Colon (tissue), 2 donors: ENCODE measurements at regions not wholly inside any gene's neighbourhood (a gene's known extent, or its start where the extent isn't known, plus 50 kb on each side); places are given as distances from the start of the nearest gene placed in this dataset.

Experiments
- FAIRE-seq: peaks from 2 replicates; lab custom pipeline; 2012; peaks lifted over from hg19 to GRCh38; lab: Jason Lieb, UNC
- donor health status: control.
- donor health status: control.

DNA sequence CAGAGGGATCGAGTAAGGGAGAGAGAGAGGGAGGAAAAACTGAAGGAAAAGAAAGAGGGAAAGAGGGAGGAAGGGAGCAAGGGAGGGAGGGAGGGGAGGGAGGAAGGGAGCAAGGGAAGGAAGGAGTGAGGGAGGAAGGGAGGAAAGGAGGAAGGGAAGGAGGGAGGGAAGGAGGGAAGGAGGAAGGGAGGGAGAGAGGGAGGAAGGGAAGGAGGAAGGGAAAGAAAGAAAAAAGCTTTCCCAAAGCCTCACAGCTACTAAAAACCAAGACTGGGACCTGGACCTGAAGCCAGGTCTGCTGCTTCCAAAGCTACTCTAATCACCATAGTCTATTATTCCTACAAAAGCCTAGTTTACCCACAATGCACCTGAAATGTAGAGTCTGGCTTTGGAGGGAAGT lies 259.8 kb upstream of the WWC1 start:
- no peak for FAIRE-seq

DNA sequence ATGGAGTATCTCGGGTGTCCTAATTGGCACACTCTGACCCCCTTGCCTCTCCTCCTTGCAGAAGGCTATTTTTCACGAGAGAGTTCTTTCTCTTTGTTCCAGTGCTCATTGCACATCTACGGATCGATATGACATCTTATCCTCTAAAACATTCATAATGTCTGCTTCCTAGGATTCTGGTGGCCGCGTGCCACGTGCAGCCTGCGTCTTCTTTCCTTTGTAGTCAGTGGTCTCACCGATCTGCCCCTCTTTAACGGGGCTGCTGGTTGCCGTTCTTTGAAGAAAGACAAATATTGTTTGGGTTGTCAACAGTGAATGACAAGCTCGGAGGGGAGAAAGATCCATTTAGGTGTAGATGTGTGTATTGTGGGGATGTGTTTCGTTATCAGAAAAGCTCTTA lies 252.4 kb upstream of the WWC1 start:
- no peak for FAIRE-seq

DNA sequence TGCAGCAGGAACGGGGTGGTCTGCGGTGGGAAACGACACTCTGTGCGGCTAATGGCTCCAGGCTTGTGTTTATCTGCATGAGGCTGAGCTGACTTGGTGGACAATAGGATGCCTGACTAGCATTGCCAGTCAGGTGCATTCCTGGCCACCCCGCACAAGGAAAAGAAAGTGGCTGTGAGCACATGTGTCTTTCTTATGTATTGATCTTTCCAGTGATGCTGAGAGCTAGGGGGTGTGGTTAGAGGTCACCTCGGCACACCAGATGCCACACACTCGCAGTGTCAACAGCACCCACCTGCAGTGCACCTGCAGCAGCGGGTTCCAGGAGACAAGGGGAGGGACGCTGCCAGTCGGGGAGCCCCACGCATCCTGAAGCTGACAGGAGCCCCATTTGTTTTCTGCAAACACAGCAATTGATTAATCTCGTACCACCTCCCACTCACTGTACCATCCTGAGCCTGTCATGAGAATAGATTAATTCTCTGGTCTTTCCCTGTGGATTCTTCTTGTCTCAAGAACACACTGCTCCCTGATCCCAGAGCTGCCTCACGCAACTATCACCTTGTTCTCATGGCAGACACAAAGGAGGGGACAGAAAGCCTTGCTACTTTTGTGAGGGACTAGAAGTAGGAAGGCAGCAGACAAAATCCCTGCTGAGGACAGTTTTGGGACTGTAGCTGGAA lies 251.7 kb upstream of the WWC1 start:
- FAIRE-seq: no peak

DNA sequence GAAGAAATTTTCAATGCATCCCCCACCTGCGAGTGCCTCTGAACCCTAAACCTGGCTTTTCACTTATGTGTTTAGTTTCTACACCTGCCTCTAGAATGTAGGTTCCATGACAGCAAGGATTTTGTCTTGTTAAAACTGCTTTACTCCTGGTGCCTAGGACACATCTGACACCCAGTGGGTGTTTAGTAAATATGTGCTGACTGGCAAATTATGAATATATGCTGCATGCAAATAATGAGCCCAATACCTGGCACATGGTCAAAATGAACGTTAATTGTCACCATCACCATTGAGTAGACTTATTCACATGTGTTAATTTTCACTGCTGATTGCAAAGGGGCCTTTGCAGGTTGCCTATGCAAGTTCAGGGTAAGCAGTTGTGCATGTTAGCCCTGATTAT lies 249.9 kb upstream of the WWC1 start:
- no peak for FAIRE-seq

DNA sequence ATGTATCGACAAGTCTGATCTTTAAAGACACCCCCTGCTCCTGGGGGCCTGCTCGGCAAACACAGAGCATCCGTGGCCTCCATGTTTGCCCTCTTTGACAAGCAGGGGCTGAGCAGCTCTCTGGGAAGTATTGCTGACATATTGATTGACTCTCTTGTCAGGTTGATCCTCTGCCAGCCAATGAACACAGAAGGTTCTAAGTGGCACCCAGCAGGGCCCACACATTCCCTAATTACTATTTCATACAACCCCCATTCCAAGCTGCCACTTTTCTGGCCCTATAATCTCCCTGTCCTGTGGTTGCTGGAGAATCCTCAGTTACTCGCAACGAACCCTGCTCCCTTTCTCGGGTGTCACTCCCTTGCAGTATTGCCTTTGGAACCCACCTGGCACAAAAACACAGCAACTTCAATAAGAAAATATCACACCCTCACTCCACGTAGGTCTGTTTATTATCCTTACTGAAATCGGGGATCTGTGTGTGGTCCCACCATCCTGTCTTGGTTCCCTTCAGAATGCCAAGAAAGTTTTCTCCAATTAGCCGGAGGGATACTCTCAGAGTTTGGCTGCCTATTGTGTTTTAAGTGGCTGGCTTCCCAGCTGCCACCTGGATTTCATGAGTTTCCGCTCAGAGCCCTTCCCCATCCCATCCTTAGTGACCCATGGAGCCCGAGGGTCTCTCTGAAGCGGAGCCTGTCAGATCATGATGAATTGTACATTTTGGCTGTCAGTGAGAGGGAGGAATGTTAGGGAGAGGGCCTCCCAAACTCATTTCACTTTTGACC lies 249.0 kb upstream of the WWC1 start:
- FAIRE-seq: no peak

DNA sequence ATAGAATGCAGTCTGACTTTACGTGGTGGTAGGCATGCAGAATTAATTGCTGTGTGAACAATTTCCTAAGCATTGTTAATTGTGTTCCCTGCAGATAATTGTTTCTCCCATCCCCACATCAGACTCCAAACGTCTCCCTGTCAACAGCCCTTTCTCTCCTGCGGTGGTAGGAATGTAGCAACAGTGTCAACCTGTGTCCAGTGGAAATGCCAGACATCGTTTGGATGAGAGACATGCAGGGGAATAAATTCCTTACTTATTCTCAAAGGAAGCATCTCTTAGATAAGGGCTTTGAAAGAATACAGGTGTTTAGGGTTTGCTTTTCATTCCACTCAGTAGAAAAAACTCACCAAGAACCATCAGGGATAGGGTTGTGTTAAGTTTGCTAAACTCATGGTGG lies 245.3 kb upstream of the WWC1 start:
- FAIRE-seq: no peak

DNA sequence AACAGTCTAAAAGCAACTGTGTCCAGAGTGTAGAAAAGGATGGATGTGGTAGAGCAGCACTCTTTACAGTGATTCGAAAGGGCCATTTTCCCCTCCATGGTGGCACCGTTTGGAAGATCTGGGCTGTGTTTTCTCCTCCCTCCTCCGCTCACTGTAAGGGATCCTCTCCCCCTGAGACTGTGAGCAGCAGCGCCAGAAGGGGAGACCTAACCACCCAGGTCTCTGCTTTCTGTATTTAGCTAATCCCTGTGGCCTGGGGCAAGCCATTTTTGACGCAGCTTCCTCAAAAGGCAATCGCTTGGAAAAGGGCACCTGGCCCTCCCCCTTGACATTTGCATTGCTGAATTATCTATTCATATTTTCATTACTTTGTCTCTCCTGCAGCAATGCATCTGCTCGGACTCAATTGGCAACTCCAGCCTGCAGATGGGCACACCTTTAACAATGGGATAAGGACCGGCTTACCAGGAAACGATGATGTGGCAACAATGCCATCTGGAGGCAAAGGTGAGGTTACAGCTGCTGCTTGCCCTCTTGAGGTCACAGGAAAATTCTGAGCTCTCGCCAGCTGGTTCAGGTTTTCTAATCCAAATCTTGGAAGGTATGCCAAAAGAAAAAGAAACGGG lies 244.3 kb upstream of the WWC1 start:
- no peak for FAIRE-seq

DNA sequence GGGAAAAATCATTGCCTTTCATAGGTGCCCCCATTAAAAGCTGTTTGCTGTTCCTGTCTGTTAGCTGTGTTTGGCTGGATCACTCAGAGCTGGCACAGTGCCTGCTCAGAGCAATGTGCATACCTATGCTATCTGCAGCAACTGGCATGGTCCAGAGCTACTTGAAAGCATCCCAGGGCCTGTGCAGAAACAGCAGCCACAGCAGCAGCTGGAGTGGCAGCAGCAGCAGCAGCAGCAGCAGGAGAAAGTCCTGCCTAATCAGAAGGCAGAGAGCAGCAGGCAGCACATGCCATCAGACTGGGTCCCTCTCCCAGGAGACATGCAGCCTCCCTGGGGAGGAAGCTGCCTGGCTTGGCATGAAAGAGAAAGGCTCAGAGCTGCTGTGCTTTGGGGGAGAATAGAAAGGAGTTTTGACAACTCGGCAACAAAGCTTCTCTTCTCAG lies 243.8 kb upstream of the WWC1 start:
- no peak for FAIRE-seq

DNA sequence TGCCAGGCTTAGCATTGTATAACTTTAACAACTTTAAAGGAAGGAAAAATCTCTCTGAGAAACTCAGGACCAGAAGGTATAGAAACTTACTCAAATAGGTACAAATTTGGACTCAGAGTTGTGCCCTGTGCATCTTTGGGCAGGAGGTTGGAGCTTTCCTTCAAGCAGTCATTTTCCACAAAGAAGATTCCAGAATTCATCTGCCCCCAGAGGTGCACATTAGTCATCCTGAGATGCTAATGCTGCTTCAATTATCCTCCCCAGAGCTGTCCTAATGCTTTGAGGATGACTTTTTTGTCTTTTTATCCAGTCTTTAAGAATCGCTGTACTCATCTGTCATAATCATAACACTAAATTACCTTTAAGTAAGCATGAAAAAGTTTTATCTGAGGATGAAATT lies 243.0 kb upstream of the WWC1 start:
- no peak for FAIRE-seq

DNA sequence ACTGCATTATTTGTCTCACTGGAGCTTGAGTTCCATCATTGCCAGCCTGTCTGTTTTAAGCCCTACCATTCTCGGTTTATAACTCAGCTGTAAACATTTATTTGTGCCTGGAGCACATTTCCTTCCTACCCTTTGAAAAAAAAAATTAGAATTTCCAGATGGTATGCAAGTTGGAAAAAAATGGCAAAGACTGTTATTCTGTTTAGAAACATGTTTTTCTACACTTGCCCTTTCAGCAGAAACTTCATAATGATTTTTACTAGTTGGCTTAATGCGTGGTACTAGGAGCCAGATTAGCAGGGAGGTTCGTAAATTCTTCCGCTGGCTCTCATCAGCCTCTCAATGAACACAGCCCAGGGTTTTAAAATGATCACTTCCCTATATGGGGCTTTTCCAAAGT lies 238.8 kb upstream of the WWC1 start:
- FAIRE-seq: no peak

DNA sequence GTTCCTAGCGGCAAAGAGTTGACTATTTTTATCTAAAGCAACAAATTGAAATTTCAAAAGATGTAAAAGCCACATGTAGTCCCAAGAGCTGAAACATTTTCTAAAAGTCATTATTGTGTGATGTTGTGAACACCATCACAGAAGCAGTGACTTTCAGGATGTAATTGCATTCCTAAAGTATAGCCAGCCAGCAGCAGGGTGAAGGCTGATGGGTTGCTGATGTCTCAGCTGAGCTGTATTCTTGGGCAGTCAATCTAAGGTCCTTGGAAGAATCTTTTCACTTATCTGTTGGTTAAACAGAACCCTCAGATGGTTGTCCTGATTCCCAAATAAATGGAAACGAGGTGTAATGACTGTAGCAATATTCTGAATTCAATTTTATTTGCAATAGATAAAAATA lies 237.4 kb upstream of the WWC1 start:
- FAIRE-seq: no peak

DNA sequence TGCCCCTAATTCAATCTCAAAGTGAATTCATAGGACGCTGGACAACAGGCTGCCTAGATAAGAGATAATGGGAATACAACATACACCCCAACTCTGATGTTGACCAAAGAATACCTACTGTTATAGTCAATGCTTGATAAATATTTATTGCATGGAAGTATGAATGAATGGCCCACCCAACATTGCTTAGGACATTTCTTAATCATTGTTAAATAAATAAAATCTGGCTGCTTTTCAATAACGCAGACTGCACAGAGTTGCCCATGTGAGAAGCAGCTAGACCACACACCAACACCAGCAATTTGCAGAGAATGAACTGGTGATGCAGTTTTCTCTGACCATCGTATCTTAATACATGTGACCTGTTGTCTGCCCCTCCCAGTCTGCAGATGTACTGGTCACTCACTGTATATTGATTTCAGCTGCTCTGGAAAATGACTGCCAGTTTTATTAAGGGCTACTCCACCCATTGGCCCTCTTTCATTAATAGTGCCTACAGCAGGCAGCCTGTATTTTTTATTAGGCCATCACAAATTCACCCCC lies 236.2 kb upstream of the WWC1 start:
- FAIRE-seq: no peak

DNA sequence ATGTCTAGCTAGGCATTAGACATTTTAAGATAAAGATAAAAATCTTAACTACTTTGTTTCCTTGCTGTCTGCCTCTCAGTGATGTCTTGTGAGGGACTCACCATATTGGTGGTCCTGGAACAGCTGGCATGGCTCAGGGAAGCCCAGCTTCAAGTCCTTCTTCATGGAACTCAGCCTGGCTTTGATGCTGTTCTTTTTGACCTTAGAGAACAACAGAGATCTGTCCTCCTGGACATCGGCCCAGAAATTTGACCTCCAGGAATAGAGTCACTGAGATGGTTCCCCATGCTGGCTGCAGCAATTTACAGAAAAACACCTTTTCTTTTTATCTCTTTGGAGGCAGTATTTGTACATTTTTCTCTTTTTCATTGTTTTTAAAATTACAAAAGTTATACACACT lies 235.5 kb upstream of the WWC1 start:
- no peak for FAIRE-seq

DNA sequence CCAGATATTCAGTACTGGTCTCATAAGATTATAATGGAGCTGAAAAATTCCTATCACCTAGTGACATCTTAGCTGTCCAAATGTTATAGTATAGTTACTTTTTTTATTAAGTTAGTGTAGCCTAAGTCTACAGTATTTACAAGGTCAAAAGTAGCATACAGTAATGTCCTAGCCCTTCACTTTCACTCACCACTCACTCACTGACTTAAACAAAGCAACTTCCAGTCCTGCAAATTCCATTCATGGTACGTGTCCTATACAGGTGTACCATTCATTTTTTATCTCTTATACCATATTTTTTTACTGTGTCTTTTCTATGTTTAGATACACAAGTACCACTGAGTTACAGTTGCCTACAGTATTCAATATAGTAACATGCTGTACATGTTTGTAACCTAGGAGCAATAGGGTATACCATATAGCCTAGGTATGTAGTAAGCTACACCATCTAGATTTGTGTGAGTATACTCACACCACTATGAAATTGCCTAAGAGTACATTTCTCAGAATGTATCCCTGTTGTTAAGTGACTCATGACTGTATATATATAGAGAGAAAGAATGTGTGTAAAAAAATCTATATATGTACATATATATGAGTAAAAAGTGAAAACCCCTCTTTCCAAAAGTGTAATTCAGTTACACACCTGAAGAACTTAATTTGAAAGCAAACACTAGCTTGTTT lies 234.8 kb upstream of the WWC1 start:
- no peak for FAIRE-seq

DNA sequence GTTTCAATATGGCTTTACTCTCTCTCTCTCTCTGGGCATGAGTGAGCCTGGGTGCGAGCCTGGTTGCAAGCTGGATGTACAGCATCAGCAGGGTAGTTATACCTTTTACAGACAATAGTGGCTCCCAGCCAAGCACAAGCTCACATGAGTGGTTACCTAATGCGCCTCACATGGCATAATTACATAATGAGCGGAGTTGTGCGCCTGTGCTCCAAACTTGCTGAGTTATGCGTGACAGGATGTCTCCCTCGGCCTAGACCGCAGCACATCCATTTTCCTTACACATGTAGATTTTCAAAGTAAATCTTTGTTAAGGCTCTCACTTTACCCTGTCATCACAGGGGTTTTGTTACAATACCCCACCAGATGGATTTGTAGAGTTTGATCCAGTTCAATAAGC lies 233.5 kb upstream of the WWC1 start:
- no peak for FAIRE-seq

DNA sequence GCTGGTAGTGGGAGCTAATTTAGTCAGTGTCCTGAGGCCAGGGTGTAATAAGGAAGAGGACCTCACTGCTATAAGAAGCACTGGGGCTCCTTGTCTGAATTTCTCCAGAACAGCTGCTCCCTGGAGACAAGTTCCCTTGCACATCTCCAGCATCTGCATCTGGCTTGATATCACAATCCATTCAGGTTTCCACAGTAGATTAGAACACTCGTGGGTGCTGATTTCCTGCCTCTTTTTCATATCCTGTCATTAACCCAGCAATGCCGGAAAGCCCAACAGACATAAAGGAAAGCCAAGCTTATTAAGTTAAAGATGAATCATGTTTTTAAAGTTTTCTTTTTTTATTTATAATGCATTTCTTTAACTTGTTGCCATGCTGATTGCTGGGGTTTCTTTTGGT lies 232.3 kb upstream of the WWC1 start:
- no peak for FAIRE-seq

DNA sequence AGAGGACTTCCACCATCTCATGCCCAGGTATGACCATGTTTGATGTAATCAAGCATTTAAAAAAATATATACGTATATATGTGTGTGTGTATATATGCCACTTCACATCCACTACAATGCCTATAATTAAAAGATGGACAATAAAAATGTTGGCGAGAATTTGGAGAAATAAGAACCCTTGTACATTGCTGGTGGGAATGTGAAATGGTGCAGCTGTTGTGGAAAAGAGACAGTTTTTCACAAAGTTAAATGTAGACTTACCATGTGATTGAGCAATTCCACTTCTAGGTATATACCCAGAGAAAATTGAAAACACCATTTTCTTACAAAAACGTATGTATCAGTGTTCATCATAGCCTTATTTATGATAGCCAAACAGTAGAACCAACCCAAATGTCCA lies 229.2 kb upstream of the WWC1 start:
- no peak for FAIRE-seq

DNA sequence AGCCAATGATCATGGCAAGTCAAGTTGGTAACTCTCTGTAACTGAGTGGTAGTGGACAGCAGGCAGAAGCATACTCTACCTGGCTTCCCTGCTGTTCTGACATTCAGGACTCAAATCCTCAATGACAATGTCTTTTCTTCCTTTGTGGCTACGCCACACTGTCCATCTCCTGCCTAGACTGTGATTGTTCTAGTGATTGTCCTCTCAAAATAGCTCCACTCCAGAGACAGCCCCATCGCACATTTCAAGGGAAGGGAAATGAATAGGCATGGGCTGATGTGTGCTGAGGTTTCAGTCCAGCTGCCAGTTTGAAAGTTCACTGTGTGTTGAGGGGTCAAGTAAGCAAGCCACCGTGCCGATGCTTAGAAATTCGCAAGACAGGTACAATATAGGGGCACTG lies 227.0 kb upstream of the WWC1 start:
- no peak for FAIRE-seq

DNA sequence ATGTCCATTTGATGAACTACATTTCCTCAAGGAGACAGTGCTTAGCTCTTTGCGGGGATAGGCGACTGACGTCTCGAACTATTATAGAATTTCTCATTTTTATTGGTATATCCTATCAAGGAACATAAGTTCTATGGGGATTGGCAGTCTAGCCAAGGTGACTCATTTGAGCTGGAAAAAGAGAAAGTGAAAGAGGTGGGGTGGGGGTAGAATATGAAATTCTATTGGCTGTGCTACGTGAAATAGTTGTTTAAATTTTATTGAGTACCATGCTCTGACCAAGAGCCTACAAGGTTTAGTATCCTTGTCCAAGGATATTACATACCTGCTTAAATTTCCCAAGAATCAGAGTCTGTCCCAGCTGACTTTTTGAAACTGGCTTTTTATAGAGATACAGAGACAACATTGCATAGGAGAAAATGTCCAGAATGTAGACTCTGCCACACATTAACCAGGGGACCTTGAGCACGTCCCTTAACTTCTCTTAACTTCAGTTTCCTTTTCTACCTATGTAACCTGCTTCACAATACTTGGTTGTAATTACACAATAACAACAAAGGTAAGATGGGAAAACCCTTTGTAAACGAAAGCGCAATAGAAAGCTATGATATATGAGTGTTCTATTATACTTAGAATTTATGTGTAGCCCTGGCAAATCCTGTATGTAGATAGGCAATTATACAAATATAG lies 226.4 kb upstream of the WWC1 start:
- FAIRE-seq: no peak

DNA sequence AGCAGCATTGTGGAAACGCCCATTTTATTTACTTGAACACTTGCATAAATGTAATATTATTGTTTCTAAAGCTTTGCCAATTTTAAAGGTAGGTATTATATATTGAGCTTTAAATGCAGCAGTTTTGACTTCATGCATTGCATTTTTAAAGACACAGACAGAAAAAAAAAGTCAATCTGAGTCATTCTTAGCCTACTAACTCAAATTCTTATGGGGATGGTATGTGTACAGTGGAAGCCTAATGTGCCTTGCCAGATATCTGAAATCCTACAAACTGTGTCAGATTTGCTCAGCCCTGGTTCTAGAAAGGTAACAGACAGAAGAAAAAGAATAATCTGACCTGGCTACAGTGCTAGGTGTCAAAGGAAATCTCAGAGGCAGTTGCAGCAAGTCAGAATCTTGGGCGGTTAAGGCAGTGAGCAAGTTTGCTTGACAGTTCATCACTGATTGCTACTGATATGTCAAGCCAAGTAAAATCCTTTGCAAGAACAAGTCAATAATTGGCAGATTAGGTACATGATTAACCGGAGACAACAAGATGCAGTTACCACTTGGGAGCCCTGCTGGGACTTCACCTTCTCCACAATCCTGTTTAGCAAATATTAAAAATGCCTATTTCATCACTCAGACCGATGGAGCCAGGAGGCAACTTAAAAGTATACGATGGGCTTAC lies 224.8 kb upstream of the WWC1 start:
- no peak for FAIRE-seq

DNA sequence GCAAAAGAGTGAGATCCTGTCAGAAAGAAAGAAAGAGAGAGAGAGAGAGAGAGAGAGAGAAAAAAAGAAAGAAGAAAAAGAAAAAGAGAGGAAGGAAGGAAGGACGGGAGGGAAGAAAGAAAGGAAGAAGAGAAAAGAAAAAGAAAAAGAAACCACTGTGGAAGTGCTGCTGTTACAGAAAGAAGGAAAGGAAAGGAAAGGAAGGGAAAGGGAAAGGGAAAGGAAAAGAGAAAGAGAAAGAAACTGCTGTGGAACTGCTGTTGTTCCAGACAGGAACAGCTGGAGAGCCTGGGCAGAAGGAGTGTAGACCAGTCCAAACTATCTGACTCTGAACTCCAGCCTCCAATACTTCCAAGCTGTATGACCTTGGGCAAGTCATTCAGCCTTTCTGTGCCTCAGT lies 220.7 kb upstream of the WWC1 start:
- FAIRE-seq: no peak

DNA sequence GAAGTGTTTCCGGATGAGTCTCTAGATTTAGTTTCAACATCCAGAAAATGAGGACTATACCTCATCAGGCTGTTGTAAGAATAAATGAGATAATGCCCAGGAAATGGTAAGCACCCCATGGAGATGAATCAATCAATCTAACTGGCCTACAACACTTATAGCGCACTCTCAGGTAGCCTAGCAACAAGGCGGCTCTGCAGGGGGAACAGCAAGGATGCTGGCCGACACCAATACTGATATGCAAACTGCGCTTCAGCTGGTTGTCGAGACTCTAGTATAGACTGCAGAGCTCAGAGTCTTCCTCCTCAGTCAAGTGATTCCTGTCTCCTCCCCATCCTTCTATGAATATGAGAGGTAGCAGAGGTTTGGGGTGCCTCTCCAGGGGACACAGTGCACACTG lies 218.8 kb upstream of the WWC1 start:
- no peak for FAIRE-seq
